GM12891 (cell line): ENCODE measurements at regions not wholly inside any gene's neighbourhood (a gene's known extent, or its start where the extent isn't known, plus 50 kb on each side); places are given as distances from the start of the nearest gene placed in this dataset.

Source experiments
- POLR2A ChIP-seq: IDR thresholded peaks from 2 replicates; pipeline ENCODE4 v1.6.1; 2011; ENCODE audit warnings: low read depth, low read length, control low read depth
- POLR2AphosphoS5 ChIP-seq: IDR thresholded peaks from 2 replicates; pipeline ENCODE4 v1.6.1; 2011; ENCODE audit warnings: low read depth, low read length, control low read depth
- SPI1 ChIP-seq: IDR thresholded peaks from 2 replicates; pipeline ENCODE4 v1.6.1; 2011; ENCODE audit warnings: low read depth, low read length, control low read depth
- TAF1 ChIP-seq: IDR thresholded peaks from 2 replicates; pipeline ENCODE4 v1.6.1; 2011; ENCODE audit warnings: low read depth, low read length, control low read depth

GRCh38 chr4:121597346-121597934 is 99.3 kb downstream of the ANXA5 start:
- TF ChIP-seq POLR2A (no peak), TAF1 (no peak), POLR2AphosphoS5 (no peak), SPI1 (no peak)
